Tibial nerve (tissue), 4 donors: ENCODE measurements at regions not wholly inside any gene's neighbourhood (a gene's known extent, or its start where the extent isn't known, plus 50 kb on each side); places are given as distances from the start of the nearest gene placed in this dataset.

Source experiments
- EP300 ChIP-seq, 2 donors: sonication (generic); formaldehyde crosslinking; IDR thresholded peaks; one replicate each; pipeline ENCODE4 v1.6.1; 2017; ENCODE audit warnings: antibody characterized with exemption in 2 of 2, mild to moderate bottlenecking in 1 of 2
- POLR2A ChIP-seq, 2 donors: fragments of 450-650 bp; IDR thresholded peaks; one replicate each; pipeline ENCODE4 v1.6.1; 2017; ENCODE audit warnings: antibody characterized with exemption in 2 of 2, mild to moderate bottlenecking in 2 of 2, moderate library complexity in 2 of 2
- TF ChIP-seq, protein P1 (sequence below), 5 experiments: fragments of 200-600 bp in 3 of 5; fragments of 450-650 bp in 2 of 5; sonication (generic) in 3 of 5; IDR thresholded peaks; one replicate each; pipeline ENCODE4 v1.5.1; 2016 to 2019; ENCODE audit warnings: antibody characterized with exemption in 5 of 5, mild to moderate bottlenecking in 3 of 5, moderate library complexity in 2 of 5

DNA sequence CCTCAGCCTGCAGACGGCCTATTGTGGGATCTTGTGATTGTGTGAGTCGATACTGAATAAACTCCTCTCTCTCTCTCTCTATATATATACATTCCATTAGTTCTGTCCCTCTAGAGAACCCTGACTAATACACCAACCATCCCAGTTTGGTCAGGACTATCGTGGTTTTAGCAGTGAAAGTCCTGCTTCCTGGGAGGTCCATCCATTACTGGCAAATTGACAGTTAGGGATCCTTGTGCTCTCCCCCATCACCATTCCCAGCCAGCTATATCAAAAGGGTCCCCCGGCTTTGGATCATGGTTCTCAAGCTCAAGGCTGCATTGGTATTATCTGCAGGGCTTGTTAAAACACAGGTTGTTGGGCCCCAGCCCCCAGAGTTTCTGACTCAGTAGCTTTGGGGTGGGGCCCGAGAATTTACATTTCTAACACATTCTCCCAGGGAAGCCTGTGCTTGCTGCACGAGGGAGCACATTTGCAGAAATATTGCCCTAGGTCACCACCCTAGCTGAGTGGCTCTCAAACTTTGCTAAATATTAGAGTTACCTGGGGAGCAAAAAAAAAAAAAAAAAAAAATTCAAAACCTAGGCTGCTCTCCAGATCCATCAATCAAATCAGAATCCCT is 899.1 kb upstream of the AUTS2 start:
- TF ChIP-seq, protein P1, sequence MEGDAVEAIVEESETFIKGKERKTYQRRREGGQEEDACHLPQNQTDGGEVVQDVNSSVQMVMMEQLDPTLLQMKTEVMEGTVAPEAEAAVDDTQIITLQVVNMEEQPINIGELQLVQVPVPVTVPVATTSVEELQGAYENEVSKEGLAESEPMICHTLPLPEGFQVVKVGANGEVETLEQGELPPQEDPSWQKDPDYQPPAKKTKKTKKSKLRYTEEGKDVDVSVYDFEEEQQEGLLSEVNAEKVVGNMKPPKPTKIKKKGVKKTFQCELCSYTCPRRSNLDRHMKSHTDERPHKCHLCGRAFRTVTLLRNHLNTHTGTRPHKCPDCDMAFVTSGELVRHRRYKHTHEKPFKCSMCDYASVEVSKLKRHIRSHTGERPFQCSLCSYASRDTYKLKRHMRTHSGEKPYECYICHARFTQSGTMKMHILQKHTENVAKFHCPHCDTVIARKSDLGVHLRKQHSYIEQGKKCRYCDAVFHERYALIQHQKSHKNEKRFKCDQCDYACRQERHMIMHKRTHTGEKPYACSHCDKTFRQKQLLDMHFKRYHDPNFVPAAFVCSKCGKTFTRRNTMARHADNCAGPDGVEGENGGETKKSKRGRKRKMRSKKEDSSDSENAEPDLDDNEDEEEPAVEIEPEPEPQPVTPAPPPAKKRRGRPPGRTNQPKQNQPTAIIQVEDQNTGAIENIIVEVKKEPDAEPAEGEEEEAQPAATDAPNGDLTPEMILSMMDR (IDR thresholded peaks at IDR 0.05), result no peak
- no peak for TF ChIP-seq EP300 (IDR thresholded peaks at IDR 0.05)
- TF ChIP-seq POLR2A (IDR thresholded peaks at IDR 0.05), result no peak
